ENCODE measurements at regions not wholly inside any gene's neighbourhood (a gene's known extent, or its start where the extent isn't known, plus 50 kb on each side); places are given as distances from the start of the nearest gene placed in this dataset.

GRCh38 chr4:35948171-35948570 is 296.1 kb downstream of the ARAP2 start:
- Histone ChIP-seq H3K27ac (ENCODE audit: low read length) (no peak overlapping the region), H3K36me3 (ENCODE audit: control insufficient read depth, insufficient read depth, low read length) (no peaks in the 10 kb centered on the region), H3K4me3 (ENCODE audit: low read depth in 2 of 2, low read length in 2 of 2) (no peak overlapping the region), H3K27me3 (ENCODE audit: control insufficient read depth, insufficient read depth, low read length) (no peaks in the 10 kb centered on the region), H3K4me1 (ENCODE audit: control insufficient read depth, insufficient read depth, low read length) (no peaks in the 10 kb centered on the region), H3K9me3 (ENCODE audit: control insufficient read depth, insufficient read depth, low read depth, low read length) (no peaks in the 10 kb centered on the region)
- in situ Hi-C loops (cut with HindIII; ENCODE audit: low pct_unique_long_range_greater_than_20kb, low sequenced_read_pairs) = no loop called here
- TF ChIP-seq TCF7L2 (IDR thresholded peaks at IDR 0.05; ENCODE audit: low read depth, low read length) (no peak), POLR2AphosphoS5 (IDR thresholded peaks at IDR 0.05; ENCODE audit: low read depth, low read length) (no peak), CTCF (IDR thresholded peaks at IDR 0.05) (no peak), REST (IDR thresholded peaks at IDR 0.05; ENCODE audit: insufficient read depth in 1 of 2, low read depth in 2 of 2, low read length in 1 of 2) (no peak), SIN3A (IDR thresholded peaks at IDR 0.05; ENCODE audit: borderline replicate concordance, insufficient read depth, low read depth, low read length) (no peak)
- POLR2A ChIA-PET = no interaction called here
- intact Hi-C loops (cut with micrococcal nuclease; ENCODE audit: unreplicated experiment) = no loop called here
- DNase-seq (ENCODE audit: low read depth, low spot score) (no peak), ATAC-seq (no peak)
- no TSS peak for BruUV-seq (replicated peaks)
- CTCF ChIA-PET = no interaction called here

- POLR2A ChIA-PET = no interaction called here
- ATAC-seq = no peak
- intact Hi-C loops (cut with micrococcal nuclease; ENCODE audit: unreplicated experiment) = no loop called here
Observed at GRCh38 chr4:35950442-35950841, 293.9 kb downstream of the ARAP2 start.

More at GRCh38 chr4:35950442-35950841, 293.9 kb downstream of the ARAP2 start:
- H3K9me3 ChIP-seq (ENCODE audit: control insufficient read depth, insufficient read depth, low read depth, low read length) = no peaks in the 10 kb centered on the region
- in situ Hi-C loops (cut with HindIII; ENCODE audit: low pct_unique_long_range_greater_than_20kb, low sequenced_read_pairs) = no loop called here
- no peaks in the 10 kb centered on the region for H3K27me3 ChIP-seq (ENCODE audit: control insufficient read depth, insufficient read depth, low read length)
- H3K27ac ChIP-seq (ENCODE audit: low read length) = no peak overlapping the region
- BruUV-seq (replicated peaks) = no TSS peak
- H3K36me3 ChIP-seq (ENCODE audit: control insufficient read depth, insufficient read depth, low read length) = no peaks in the 10 kb centered on the region
- no peak for DNase-seq (ENCODE audit: low read depth, low spot score)
- TF ChIP-seq REST (IDR thresholded peaks at IDR 0.05; ENCODE audit: insufficient read depth in 1 of 2, low read depth in 2 of 2, low read length in 1 of 2) (no peak), CTCF (IDR thresholded peaks at IDR 0.05) (no peak), POLR2AphosphoS5 (IDR thresholded peaks at IDR 0.05; ENCODE audit: low read depth, low read length) (no peak), SIN3A (IDR thresholded peaks at IDR 0.05; ENCODE audit: borderline replicate concordance, insufficient read depth, low read depth, low read length) (no peak), TCF7L2 (IDR thresholded peaks at IDR 0.05; ENCODE audit: low read depth, low read length) (no peak)
- CTCF ChIA-PET = no interaction called here
- H3K4me1 ChIP-seq (ENCODE audit: control insufficient read depth, insufficient read depth, low read length) = no peaks in the 10 kb centered on the region
- H3K4me3 ChIP-seq (ENCODE audit: low read depth in 2 of 2, low read length in 2 of 2) = no peak overlapping the region

Measured in Panc1 (cell line).